ENCODE measurements at regions not wholly inside any gene's neighbourhood (a gene's known extent, or its start where the extent isn't known, plus 50 kb on each side); places are given as distances from the start of the nearest gene placed in this dataset.
"Not testable (repeated sequence)": the region's sequence is repeated elsewhere in the genome, so short reads cannot be mapped to it uniquely, and the experiment has no call there.

- no peak for DNase-seq (ENCODE audit: low read depth in 3 of 3, low spot score in 1 of 3)
Measured at GRCh38 chr5:124554746-124555578, 191.5 kb downstream of the ZNF608 start.

GRCh38 chr5:124553911-124554310, 192.5 kb downstream of the ZNF608 start:
- DNase-seq (ENCODE audit: low read depth in 3 of 3, low spot score in 1 of 3), result no peak

- no peak for DNase-seq (ENCODE audit: low read depth in 3 of 3, low spot score in 1 of 3)
Measured at GRCh38 chr5:124552526-124552925, 193.9 kb downstream of the ZNF608 start.

- DNase-seq (ENCODE audit: low read depth in 3 of 3, low spot score in 1 of 3), result no peak
Measured at GRCh38 chr5:124551939-124552279, 194.5 kb downstream of the ZNF608 start.

- DNase-seq (ENCODE audit: low read depth in 3 of 3, low spot score in 1 of 3), result no peak
Measured at GRCh38 chr5:124550731-124551130, 195.7 kb downstream of the ZNF608 start.

- DNase-seq (ENCODE audit: low read depth in 3 of 3, low spot score in 1 of 3), result no peak
Measured at GRCh38 chr5:124549891-124550436, 196.5 kb downstream of the ZNF608 start.

- no peak for DNase-seq (ENCODE audit: low read depth in 3 of 3, low spot score in 1 of 3)
Measured at GRCh38 chr5:124546643-124547042, 199.8 kb downstream of the ZNF608 start.

GRCh38 chr5:124544366-124545055, 201.9 kb downstream of the ZNF608 start:
- no peak for DNase-seq (ENCODE audit: low read depth in 3 of 3, low spot score in 1 of 3)

GRCh38 chr5:124538931-124539330, 207.5 kb downstream of the ZNF608 start:
- DNase-seq (ENCODE audit: low read depth in 3 of 3, low spot score in 1 of 3), result no peak

- no peak for DNase-seq (ENCODE audit: low read depth in 3 of 3, low spot score in 1 of 3)
Measured at GRCh38 chr5:124538191-124538590, 208.2 kb downstream of the ZNF608 start.

- DNase-seq (ENCODE audit: low read depth in 3 of 3, low spot score in 1 of 3), result no peak
Measured at GRCh38 chr5:124537522-124537921, 208.9 kb downstream of the ZNF608 start.

GRCh38 chr5:124537107-124537506, 209.3 kb downstream of the ZNF608 start:
- DNase-seq (ENCODE audit: low read depth in 3 of 3, low spot score in 1 of 3), result no peak

GRCh38 chr5:124536333-124536732, 210.1 kb downstream of the ZNF608 start:
- no peak for DNase-seq (ENCODE audit: low read depth in 3 of 3, low spot score in 1 of 3)

GRCh38 chr5:124530916-124531315, 215.5 kb downstream of the ZNF608 start:
- no peak for DNase-seq (ENCODE audit: low read depth in 3 of 3, low spot score in 1 of 3)

GRCh38 chr5:124528838-124529237, 217.6 kb downstream of the ZNF608 start:
- DNase-seq (ENCODE audit: low read depth in 3 of 3, low spot score in 1 of 3), result no peak

- no peak for DNase-seq (ENCODE audit: low read depth in 3 of 3, low spot score in 1 of 3)
Measured at GRCh38 chr5:124527220-124527991, 219.0 kb downstream of the ZNF608 start.

GRCh38 chr5:124526079-124526478, 220.4 kb downstream of the ZNF608 start:
- DNase-seq (ENCODE audit: low read depth in 3 of 3, low spot score in 1 of 3), result not testable (repeated sequence)

- no peak for DNase-seq (ENCODE audit: low read depth in 3 of 3, low spot score in 1 of 3)
Measured at GRCh38 chr5:124524552-124525232, 221.7 kb downstream of the ZNF608 start.

- no peak for DNase-seq (ENCODE audit: low read depth in 3 of 3, low spot score in 1 of 3)
Measured at GRCh38 chr5:124523897-124524296, 222.5 kb downstream of the ZNF608 start.

- no peak for DNase-seq (ENCODE audit: low read depth in 3 of 3, low spot score in 1 of 3)
Measured at GRCh38 chr5:124522992-124523391, 223.4 kb downstream of the ZNF608 start.

Measured in stimulated activated CD4-positive, alpha-beta T cell treated with anti-CD3 and anti-CD28 coated beads, TNF-alpha, amount 100 ng/mL, for 1 hour (primary cell).